H7 (cell line): ENCODE measurements at regions not wholly inside any gene's neighbourhood (a gene's known extent, or its start where the extent isn't known, plus 50 kb on each side); places are given as distances from the start of the nearest gene placed in this dataset.

Experiments
- DNase-seq: peaks from one replicate; pipeline ENCODE4 v3.0.0; 2012
- H3K27me3 ChIP-seq: 2 replicates; pipeline ENCODE4 v1.6.0; 2011; ENCODE audit warnings: mild to moderate bottlenecking, low read length; ENCODE audit not compliant: control insufficient read depth, insufficient read depth
- H3K36me3 ChIP-seq: replicated peaks from 2 replicates; pipeline ENCODE4 v1.5.1; 2011; ENCODE audit warnings: low read length; ENCODE audit not compliant: control insufficient read depth, insufficient read depth
- H3K4me3 ChIP-seq: 2 replicates; pipeline ENCODE4 v1.5.1; 2011; ENCODE audit warnings: low read depth, mild to moderate bottlenecking, control low read depth, low read length, moderate library complexity; ENCODE audit not compliant: insufficient read depth

DNA sequence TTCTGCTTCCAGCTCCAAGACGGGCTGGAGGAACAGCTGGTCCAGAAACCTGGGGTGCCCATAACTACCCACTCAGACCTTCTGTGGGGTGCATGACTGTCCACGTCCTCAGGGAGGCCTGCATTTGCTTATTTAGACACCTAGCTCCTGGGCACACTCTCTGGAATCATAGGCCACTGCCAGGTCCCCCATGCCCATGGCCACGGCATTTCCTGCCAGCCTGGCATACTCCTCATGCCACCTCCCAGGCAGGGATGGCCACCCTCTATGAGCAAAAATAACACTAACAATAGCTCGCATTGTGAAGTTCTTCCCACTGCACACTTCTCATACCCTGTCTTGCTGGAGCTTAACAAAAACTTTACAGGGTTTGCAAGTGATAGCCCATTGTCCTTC lies 166.9 kb upstream of the TPM1 start:
- Histone ChIP-seq H3K4me3 (no peak overlapping the region), H3K27me3 (no peaks in the 10 kb centered on the region), H3K36me3 (no peaks in the 10 kb centered on the region)
- no peak for DNase-seq

DNA sequence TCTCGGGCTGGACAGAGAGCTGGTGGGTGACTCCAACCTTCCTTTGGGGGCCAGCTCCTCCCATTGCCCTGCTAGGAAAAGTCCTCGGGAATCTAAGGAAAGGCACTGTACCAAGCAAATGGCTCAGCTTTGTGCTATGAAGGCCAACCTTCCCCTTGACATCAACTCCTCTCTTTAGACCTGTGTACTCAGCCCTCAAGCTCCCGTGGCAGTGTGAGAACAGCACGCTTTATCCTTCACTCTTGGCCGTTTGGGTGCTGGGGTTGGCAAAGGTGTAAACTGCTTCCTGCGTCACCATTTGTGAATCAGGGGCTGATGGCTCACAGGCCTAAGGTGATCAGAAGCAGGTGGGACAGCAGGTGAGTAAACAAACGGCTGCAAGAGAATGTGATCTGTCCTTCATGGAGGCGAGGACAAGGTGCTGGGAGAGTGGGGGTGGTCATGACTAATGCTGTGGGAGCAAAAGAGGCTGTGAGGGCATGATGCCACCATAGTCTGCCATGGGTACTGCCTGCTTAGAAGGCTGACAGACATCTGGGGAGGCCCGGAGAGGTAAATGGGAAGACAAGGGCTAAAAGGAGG lies 165.2 kb upstream of the TPM1 start:
- Histone ChIP-seq H3K27me3 (no peaks in the 10 kb centered on the region), H3K4me3 (no peak overlapping the region), H3K36me3 (no peaks in the 10 kb centered on the region)
- no peak for DNase-seq

DNA sequence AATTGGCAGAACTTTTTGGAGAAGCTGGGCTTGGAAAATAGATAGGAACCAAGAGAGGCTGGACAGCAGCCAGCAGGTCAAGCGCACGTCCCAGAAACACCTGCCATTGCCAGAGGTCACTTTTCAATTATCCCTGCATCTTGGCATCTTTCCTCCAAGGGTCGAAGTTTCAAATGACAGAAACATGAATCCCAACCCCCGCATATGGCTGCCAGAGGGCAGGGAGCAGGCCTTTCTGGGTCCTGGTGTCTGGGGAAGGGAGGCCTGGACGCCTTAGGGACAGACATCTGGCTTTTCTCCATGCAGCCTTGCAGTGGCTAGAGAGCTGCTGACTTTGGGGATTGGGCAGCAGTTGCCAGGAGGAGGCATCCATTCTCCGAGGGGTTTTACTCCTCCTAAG lies 164.5 kb upstream of the TPM1 start:
- Histone ChIP-seq H3K36me3 (no peaks in the 10 kb centered on the region), H3K4me3 (no peak overlapping the region), H3K27me3 (no peaks in the 10 kb centered on the region)
- no peak for DNase-seq

DNA sequence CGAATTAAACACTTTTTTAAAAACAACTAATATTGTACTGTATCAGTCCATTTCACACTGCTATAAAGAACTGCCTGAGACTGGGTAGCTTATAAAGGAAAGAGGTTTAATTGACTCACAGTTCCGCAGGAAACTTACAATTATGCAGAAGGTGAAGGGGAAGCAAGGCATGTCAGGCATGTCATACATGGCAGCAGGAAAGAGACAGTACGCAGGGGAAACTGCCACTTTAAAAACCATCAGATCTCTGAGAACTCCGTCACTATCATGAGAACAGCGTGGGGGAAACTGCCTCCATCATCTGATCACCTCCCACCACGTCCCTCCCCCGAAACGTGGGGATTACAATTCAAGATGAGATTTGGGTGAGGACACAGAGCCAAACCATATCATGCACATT lies 162.8 kb upstream of the TPM1 start:
- Histone ChIP-seq H3K27me3 (no peaks in the 10 kb centered on the region), H3K4me3 (no peak overlapping the region), H3K36me3 (no peaks in the 10 kb centered on the region)
- DNase-seq, result no peak

DNA sequence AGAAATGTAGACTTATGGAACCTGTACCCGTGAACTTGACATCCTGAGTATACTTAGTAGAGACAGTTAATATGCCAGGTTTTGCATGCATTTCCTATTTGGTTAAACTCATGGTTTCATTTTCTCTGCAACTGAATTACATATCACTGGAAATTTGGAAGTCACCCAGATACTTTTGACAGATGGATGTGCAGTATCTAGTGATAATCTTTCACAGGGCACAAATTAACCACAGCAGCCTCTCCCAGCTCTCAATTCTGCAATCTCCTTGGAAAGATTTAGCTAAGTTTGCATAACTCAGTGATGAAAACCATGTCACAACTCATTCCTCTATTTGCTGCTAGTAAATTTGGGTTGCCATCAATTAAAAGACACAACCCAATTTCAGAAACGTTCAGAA lies 162.3 kb upstream of the TPM1 start:
- DNase-seq, result no peak
- no peaks in the 10 kb centered on the region for H3K36me3 ChIP-seq
- no peak overlapping the region for H3K4me3 ChIP-seq
- H3K27me3 ChIP-seq, result no peaks in the 10 kb centered on the region

DNA sequence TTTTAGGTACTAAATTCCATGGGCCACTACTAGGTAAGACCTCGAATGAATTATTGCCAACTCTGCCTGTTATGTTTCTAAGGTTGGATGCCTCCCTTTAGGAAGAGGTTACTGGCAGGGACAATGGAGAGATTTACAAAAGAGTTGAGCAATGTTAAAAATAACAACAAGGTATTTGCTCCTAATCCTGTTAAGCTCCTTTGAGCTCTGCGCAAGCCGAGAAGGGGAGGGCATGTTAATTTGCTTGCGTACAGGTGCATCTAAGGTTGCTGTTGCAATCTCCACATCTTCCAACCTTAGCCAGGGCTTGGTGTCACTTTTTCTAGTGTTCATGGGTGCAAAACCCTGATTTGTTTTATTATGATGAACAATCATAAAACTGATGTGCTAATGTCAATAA lies 161.5 kb upstream of the TPM1 start:
- peak; percentile 29 for DNase-seq
- Histone ChIP-seq H3K27me3 (no peaks in the 10 kb centered on the region), H3K36me3 (no peaks in the 10 kb centered on the region), H3K4me3 (no peak overlapping the region)

DNA sequence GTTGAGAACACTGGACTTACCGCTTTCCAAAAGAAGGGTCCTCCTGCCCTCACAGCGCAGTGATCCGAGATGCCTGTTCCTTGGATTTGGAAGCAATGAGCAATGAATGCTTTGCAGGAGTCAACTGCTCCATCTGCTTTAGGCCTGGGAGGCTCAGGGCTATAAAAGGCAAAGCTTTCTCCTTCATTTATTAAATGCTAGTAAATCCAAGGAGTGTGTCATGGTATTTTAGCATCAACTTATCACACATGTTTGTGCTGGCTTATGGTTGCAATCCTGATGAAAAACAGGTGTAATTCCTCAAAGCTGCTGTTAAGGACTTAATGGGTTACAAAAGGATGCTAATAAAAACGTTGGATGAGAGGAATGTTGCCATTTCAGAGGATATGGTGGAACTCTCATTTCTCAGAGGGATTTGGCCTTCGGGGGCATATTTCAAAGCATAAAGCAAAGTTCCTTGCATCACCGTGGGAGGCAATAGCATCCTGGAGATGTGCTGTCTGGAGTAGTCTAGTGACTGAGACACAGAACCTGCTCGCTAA lies 158.5 kb upstream of the TPM1 start:
- H3K27me3 ChIP-seq, result no peaks in the 10 kb centered on the region
- H3K4me3 ChIP-seq, result no peak overlapping the region
- no peaks in the 10 kb centered on the region for H3K36me3 ChIP-seq
- DNase-seq, result no peak

DNA sequence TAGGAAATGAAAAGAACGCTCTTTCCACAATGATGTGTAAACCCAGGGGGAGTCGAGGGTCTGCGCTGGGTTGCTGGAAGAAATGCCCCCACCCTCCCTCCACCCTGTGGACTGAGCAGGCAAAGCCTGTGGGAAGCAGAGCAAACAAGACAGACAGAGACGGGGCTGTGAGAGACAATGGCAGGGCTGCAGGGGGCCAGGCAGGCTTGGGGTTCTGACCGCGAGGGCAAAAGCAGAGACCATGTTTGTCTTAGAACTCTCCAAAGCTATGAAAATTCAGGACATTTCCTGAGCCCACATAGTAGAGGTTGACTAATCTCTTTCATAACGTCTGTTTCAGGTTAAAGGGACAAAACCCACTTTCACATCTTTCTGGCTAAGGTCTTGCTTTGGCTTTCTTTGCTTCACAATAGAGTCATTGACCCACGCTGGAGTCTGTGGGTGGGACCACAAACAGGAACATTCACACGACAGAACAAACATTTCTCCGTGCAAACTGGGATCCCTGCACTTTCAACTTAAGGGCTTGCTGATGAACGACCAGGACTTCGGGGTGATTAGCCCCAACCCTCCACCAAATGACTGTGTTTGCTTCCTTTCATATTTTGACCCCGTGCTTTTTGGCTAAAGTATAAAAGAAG lies 156.0 kb upstream of the TPM1 start:
- Histone ChIP-seq H3K27me3 (no peaks in the 10 kb centered on the region), H3K36me3 (no peaks in the 10 kb centered on the region), H3K4me3 (no peak overlapping the region)
- DNase-seq, result peak; percentile 66

DNA sequence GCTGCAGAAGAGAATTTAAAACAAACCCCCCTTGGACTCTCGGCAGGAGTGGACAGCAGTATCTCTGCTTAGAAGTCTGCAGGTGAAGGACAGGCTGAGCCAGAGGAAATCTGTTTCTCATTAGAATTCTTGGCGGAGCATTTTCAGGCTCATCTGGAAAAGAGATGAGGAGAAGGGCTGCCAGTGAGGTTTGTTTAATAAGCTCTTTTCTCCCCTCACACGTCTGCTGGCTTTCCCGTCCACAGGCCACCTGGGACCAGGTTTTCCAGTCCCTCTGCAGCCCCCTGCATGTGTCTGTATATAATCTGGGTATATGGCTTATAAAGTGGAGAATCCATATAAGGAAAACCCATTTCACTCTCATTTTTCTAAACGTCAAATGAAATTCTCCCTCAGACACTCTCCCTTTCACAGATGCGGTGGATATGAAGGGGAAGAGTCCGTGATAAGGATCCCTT lies 155.4 kb upstream of the TPM1 start:
- Histone ChIP-seq H3K4me3 (no peak overlapping the region), H3K36me3 (no peaks in the 10 kb centered on the region), H3K27me3 (no peaks in the 10 kb centered on the region)
- DNase-seq, result no peak

DNA sequence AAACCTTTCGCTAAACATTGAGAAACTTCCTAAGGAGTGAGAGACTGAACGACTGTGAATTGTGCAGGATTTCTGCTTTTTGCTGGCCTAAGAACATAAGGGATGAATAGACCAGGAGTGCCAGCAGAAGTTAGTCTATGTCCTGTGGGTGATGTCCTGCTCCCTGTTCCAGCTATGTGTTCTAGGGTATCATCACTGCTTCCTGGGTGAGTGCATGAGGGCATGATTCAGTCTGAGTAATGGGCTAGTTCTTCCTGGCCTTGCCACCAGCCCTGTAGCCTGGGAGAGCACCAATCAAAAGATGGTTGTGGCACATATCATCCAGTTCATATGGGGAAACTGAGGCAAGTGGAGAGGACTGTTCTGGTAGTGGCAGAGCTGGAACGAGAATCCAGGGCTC lies 153.9 kb upstream of the TPM1 start:
- Histone ChIP-seq H3K4me3 (no peak overlapping the region), H3K27me3 (no peaks in the 10 kb centered on the region)

DNA sequence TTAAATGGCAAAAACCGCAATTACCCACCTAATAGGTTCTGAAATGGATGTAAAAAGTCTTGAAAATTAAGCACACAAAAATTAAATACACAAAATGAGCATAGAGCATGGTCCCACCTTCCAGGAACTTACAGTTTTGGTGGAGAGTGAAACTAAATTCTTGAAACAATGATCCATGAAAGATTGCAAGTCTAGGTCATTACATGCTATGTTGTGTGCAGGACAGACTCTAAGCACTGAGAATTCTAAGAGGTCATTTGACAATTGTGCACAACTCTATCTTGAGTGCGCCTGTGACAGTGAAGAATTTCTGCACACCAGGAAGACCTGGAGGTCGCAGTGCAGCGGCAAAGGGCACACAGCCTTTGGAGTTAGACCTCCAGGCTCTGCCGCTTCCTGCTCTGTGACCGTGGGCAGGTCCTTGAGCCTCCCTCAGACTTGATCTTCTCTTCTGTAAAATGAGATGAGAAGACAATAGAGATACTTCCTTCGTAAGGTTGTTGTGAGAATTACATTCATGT lies 153.3 kb upstream of the TPM1 start:
- no peak overlapping the region for H3K4me3 ChIP-seq
- H3K27me3 ChIP-seq, result no peaks in the 10 kb centered on the region
- DNase-seq, result no peak
- no peaks in the 10 kb centered on the region for H3K36me3 ChIP-seq

More for the DNA sequence above, 153.9 kb upstream of the TPM1 start:
- H3K36me3 ChIP-seq, result no peaks in the 10 kb centered on the region
- no peak for DNase-seq

DNA sequence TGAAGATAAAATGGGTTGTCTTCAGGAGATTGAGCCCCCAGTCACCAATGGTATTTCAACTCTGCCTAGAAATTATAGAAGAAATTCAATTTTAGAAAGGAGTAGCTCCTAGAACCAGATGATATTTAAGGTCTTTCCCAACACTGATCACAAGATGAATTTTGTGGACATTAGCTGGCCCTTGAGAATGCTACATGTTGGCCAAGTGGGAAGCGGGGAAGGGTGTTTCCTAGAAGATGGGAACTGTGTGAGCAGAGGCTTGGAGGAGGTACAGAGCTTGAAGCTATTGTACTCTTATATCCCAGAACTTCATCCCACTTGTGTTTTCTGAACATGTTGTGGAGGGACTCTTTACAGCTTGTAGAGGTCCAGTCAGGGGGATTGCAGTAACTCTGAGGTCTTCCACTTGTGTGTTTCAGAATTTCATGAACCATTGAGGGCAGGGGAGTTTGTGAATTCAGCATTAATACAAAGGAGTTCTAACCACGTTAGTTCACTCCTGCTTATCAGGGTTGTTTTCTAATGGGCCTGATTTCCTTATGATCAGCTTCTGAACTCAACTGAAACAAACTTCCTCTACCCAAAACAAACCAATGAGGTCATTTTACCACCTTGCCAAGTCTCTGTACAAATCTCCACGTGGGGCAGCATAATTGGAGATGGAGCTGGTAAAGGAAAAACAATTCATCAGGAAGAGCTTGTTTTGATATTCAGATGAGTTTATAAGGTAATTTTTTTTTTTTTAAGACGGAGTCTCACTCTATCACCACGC lies 152.6 kb upstream of the TPM1 start:
- Histone ChIP-seq H3K4me3 (no peak overlapping the region), H3K36me3 (no peaks in the 10 kb centered on the region), H3K27me3 (no peaks in the 10 kb centered on the region)
- DNase-seq, result no peak

DNA sequence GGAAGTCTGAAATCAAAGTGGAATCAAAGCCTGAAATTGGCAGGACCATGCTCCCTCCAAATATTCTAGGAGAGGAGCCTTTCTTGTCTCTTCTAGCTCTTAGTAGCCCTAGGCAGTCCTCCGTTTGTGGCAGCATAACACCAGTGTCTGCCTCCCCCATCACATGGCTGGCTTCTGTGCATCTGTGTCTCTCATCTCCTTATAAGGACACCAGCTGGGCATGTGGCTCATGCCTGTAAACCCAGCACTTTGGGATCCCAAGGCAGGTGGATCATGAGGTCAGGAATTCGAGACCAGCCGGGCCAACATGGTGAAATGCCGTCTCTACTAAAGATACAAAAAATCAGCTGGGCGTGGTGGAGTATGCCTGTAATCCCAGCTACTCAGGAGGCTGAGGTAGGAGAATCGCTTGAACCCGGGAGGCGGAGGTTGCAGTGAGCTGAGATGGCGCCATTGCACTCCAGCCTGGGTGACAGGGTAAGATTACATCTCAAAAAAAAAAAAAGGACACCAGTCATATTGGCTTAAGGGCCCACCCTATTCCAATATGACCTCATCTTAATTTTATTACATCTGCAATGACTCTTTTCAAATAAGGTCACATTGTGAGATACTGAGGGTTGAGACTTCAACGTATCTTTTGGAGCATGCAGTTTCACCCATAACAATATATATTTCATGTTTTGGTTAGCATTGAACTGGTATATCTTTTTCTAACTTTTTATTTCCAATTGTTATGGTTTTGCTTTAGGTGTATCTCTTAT lies 148.0 kb upstream of the TPM1 start:
- H3K36me3 ChIP-seq, result no peaks in the 10 kb centered on the region
- no peak overlapping the region for H3K4me3 ChIP-seq
- no peak for DNase-seq

DNA sequence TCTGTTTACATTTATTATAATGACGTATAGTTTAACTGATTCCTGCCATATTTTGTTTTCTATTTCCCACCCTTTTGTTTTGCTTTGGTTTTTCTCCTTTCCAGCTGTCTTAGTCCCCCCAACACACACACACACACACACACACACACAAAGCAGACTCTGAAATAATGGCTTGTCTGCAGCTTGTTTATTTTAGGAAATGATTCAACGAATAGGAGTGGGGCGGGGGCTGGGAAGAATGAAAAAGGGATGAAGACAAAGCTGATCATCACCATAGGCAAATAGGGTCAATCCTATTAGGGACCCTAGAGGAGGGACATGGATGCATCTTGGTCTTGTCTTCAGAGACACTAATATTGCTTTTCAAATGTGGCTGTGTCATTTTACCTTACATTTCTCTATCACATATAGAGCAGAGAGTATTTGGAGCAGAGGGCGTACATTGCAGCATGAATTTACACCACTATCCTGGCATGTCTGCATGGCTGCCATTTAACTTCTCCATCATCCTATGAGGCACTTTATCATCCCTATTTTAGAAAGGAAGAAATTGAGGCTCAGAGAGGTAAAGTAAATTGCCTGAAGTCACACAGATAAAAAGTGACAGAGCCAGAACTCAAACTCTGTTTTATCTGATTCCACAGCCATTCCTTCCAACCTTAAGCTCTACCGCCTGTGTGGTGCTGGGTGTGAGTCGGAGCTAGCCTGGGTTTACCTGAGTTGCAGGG lies 147.2 kb upstream of the TPM1 start:
- DNase-seq, result no peak
- H3K27me3 ChIP-seq, result no peaks in the 10 kb centered on the region
- no peak overlapping the region for H3K4me3 ChIP-seq
- no peaks in the 10 kb centered on the region for H3K36me3 ChIP-seq

More for the DNA sequence above, 148.0 kb upstream of the TPM1 start:
- H3K27me3 ChIP-seq, result no peaks in the 10 kb centered on the region
